Neuron (in vitro differentiated cells): ENCODE measurements at regions not wholly inside any gene's neighbourhood (a gene's known extent, or its start where the extent isn't known, plus 50 kb on each side); places are given as distances from the start of the nearest gene placed in this dataset.
"Not testable (repeated sequence)": the region's sequence is repeated elsewhere in the genome, so short reads cannot be mapped to it uniquely, and the experiment has no call there.

Experiments
- H2AFZ ChIP-seq: one replicate; pipeline ENCODE4 v1.6.1; 2013; ENCODE audit warnings: low read depth, mild to moderate bottlenecking, inconsistent platforms, low read length, moderate library complexity
- H3K27me3 ChIP-seq: one replicate; pipeline ENCODE4 v1.6.1; 2013; ENCODE audit warnings: low read length; ENCODE audit not compliant: insufficient read depth
- H3K36me3 ChIP-seq: one replicate; pipeline ENCODE4 v1.6.1; 2013; ENCODE audit warnings: low read length; ENCODE audit not compliant: insufficient read depth
- H3K4me1 ChIP-seq: one replicate; pipeline ENCODE4 v1.6.1; 2013; ENCODE audit warnings: low read length; ENCODE audit not compliant: insufficient read depth
- H3K4me3 ChIP-seq: 2 replicates; pipeline ENCODE4 v1.5.1; 2013; ENCODE audit warnings: mild to moderate bottlenecking, low read length, moderate library complexity
- H3K9me3 ChIP-seq: one replicate; pipeline ENCODE4 v1.6.1; 2013; ENCODE audit warnings: low read length

DNA sequence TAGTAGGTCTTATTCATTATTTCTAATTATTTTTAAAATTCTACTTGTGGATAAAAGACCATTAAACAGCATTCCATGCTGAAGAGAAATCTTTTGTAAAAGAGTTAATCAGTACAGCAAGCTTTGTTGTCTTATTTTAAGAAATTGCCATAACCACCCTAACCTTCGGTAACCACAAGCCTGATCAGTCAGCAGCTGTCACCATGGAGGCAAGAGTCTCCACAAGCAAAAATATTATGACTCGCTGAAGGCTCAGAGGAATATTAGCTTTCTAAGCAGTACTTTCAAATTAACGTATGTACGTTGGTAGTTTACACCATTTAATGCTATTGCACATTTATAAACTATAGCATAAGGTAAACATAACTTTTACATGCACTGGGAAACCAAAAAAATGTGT, 650.5 kb upstream of the LINC00305 start:
- Histone ChIP-seq H2AFZ (no peak overlapping the region), H3K9me3 (no peaks in the 10 kb centered on the region), H3K4me1 (no peaks in the 10 kb centered on the region), H3K27me3 (no peaks in the 10 kb centered on the region), H3K36me3 (no peaks in the 10 kb centered on the region), H3K4me3 (no peak overlapping the region)

DNA sequence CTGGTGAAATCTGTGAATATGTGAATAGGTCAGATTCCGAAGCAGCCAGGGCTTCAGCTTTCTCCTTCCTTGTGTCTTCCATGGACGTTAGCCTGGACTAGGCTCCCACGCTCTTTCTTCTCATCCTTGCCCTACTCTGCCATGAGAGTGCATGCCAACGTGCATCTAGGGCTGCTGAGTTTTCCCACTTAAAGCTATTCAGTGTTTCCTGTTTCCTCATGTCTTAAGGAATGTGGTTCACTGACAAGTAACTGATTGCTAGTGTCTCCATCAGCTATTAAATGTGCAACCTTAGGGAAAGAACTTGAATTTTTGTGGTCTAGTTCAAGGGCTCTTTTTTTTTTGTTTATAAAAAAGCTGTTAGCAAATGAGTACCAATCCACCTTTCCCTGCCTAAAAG, 642.3 kb upstream of the LINC00305 start:
- Histone ChIP-seq H3K4me1 (no peaks in the 10 kb centered on the region), H3K9me3 (no peaks in the 10 kb centered on the region), H3K27me3 (no peaks in the 10 kb centered on the region), H2AFZ (no peak overlapping the region), H3K4me3 (no peak overlapping the region), H3K36me3 (no peaks in the 10 kb centered on the region)

DNA sequence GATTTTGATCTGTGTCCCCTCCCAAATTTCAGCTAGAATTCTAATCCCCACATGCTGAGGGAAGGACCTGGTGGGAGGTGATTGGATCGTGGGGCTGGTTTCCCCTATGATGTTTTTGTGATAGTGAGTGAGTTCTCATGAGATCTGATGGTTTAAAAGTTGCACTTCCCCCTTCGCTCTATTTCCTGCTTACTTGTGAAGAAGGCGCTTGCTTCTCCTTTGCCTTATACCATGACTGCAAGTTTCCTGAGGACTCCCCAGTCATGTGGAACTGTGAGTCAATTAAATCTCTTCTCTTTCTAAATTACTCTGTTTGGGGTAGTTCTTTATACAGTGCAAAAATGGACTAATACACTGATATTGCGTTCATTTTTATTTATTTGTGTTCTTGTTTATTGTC, 636.8 kb upstream of the LINC00305 start:
- Histone ChIP-seq H3K4me1 (no peaks in the 10 kb centered on the region), H3K27me3 (no peaks in the 10 kb centered on the region), H3K9me3 (no peaks in the 10 kb centered on the region), H2AFZ (no peak overlapping the region), H3K36me3 (no peaks in the 10 kb centered on the region), H3K4me3 (no peak overlapping the region)

DNA sequence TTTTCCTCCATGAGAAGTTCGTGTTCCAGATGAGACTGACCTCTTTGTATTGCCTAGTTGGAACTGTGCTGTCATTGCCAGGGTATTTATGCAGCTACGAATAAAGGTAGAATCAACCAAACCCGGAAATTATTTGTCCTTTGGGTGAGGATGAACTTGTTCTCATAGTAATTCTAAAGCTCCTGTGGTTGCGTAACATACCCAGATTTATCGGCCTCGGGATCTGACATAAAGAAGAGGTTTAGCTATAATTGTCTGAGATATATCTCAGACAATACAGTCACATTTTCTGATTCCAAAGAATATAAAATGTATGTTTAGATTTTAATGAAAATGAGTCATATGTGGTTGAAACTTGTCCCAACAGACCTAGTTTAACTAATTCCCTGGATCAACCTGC, 628.7 kb upstream of the LINC00305 start:
- H3K4me3 ChIP-seq, result no peak overlapping the region
- H3K36me3 ChIP-seq, result no peaks in the 10 kb centered on the region
- no peak overlapping the region for H2AFZ ChIP-seq
- no peaks in the 10 kb centered on the region for H3K4me1 ChIP-seq
- H3K27me3 ChIP-seq, result no peaks in the 10 kb centered on the region
- peaks cover 2% of the 10 kb centered on the region for H3K9me3 ChIP-seq

DNA sequence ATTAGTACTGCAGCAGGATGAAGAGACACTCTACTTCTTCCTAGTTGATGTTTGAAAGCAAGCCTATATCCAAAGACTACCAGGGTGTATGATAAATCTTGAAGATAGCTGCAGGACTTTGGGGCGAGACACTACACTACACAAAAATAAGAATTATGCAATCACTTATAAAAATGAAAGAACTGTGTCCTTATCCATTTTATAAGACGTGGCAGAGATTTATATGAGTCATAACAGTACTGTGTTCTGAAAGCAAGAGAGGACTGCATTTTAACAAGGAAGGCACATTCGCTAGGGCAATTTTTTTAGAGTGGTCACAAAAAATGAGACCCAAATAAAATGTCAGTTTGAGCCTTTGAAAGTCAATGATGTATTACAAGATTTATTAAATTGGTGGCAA, 617.0 kb upstream of the LINC00305 start:
- no peaks in the 10 kb centered on the region for H3K4me1 ChIP-seq
- no peaks in the 10 kb centered on the region for H3K36me3 ChIP-seq
- H3K27me3 ChIP-seq, result no peaks in the 10 kb centered on the region
- no peak overlapping the region for H2AFZ ChIP-seq
- no peaks in the 10 kb centered on the region for H3K9me3 ChIP-seq
- no peak overlapping the region for H3K4me3 ChIP-seq

- Histone ChIP-seq H3K36me3 (no peaks in the 10 kb centered on the region), H3K9me3 (no peaks in the 10 kb centered on the region), H2AFZ (no peak overlapping the region), H3K4me3 (no peak overlapping the region), H3K4me1 (peaks cover 4% of the 10 kb centered on the region), H3K27me3 (no peaks in the 10 kb centered on the region)
Observed at GRCh38 chr18:64752707-64753106, 603.8 kb upstream of the LINC00305 start.

- Histone ChIP-seq H2AFZ (no peak overlapping the region), H3K9me3 (no peaks in the 10 kb centered on the region), H3K4me3 (no peak overlapping the region)
Observed at GRCh38 chr18:64749884-64750283, 601.0 kb upstream of the LINC00305 start.

GRCh38 chr18:64747803-64748202, 598.9 kb upstream of the LINC00305 start:
- no peaks in the 10 kb centered on the region for H3K27me3 ChIP-seq
- H3K4me3 ChIP-seq, result no peak overlapping the region
- no peak overlapping the region for H2AFZ ChIP-seq
- H3K36me3 ChIP-seq, result no peaks in the 10 kb centered on the region
- no peaks in the 10 kb centered on the region for H3K9me3 ChIP-seq
- peaks cover 2% of the 10 kb centered on the region for H3K4me1 ChIP-seq

More at GRCh38 chr18:64749884-64750283, 601.0 kb upstream of the LINC00305 start:
- peaks cover 4% of the 10 kb centered on the region for H3K4me1 ChIP-seq
- no peaks in the 10 kb centered on the region for H3K27me3 ChIP-seq
- no peaks in the 10 kb centered on the region for H3K36me3 ChIP-seq

- Histone ChIP-seq H2AFZ (no peak overlapping the region), H3K4me1 (no peaks in the 10 kb centered on the region), H3K36me3 (no peaks in the 10 kb centered on the region), H3K9me3 (no peaks in the 10 kb centered on the region), H3K4me3 (no peak overlapping the region), H3K27me3 (no peaks in the 10 kb centered on the region)
Observed at GRCh38 chr18:64742898-64743297, 594.0 kb upstream of the LINC00305 start.

GRCh38 chr18:64734063-64734462, 585.2 kb upstream of the LINC00305 start:
- H3K4me1 ChIP-seq, result no peaks in the 10 kb centered on the region
- no peaks in the 10 kb centered on the region for H3K36me3 ChIP-seq
- H3K27me3 ChIP-seq, result no peaks in the 10 kb centered on the region
- no peak overlapping the region for H2AFZ ChIP-seq
- no peaks in the 10 kb centered on the region for H3K9me3 ChIP-seq
- H3K4me3 ChIP-seq, result no peak overlapping the region

GRCh38 chr18:64725657-64726056, 576.8 kb upstream of the LINC00305 start:
- H2AFZ ChIP-seq, H3K27me3 ChIP-seq, H3K9me3 ChIP-seq, H3K4me1 ChIP-seq, H3K36me3 ChIP-seq, H3K4me3 ChIP-seq: not testable (repeated sequence)

DNA sequence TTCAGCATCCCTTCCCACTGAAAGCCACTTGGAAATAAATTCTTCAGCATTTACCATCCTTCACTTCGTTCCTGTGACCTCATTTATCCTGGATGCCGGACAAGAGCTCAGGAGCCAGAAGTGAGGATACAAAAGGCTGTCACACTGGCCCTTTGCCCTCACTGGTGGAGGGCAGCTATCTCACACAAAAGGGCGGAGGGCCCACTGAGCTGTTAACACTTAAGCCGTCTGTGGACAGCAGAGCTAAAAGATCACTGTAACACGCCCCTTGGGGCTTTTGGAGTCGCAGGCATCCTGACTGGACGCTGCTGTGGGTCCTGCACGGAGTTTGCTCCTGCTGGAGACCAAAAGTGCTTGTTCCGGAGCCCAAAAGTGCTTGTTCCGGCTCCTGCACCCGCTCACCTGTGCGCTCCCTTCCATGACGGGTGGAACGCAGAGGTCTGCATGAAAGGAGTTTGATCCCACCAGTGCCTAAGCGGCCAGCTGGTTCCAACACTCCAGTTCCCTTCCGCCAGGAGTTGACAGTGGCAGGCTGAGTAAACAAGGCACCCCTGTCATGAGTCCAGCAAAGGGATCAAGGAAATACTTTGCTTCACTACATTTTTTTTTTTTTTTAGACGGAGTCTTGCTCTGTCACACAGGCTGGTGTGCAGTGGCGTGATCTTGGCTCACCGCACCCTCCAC, 572.0 kb upstream of the LINC00305 start:
- Histone ChIP-seq H3K36me3 (no peaks in the 10 kb centered on the region), H3K4me1 (peaks cover 9% of the 10 kb centered on the region), H3K27me3 (no peaks in the 10 kb centered on the region), H3K9me3 (no peaks in the 10 kb centered on the region), H3K4me3 (no peak overlapping the region), H2AFZ (no peak overlapping the region)

DNA sequence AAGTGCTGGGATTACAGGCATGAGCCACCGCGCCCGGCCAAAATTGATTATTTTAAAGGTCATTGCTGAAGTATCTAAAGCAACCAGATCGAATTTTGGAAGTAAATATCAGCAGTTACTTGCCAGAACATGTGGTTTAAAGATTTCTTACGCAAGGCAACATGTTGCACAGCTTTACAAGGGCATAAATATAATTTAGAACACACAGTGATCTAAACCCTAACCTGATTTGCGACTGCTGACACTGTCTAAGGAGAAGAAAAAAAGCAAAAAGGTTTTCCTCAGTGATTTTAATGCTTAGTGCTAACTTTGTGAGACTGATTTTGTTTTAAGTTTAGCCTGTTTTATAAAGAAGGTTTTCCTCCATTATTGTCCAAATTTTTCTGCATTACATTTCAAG, 569.9 kb upstream of the LINC00305 start:
- Histone ChIP-seq H3K9me3 (no peaks in the 10 kb centered on the region), H3K4me3 (no peak overlapping the region), H3K27me3 (no peaks in the 10 kb centered on the region), H2AFZ (no peak overlapping the region), H3K4me1 (peaks cover 9% of the 10 kb centered on the region), H3K36me3 (no peaks in the 10 kb centered on the region)

GRCh38 chr18:64717026-64717425, 568.1 kb upstream of the LINC00305 start:
- H2AFZ ChIP-seq, result no peak overlapping the region
- H3K27me3 ChIP-seq, result no peaks in the 10 kb centered on the region
- H3K36me3 ChIP-seq, result no peaks in the 10 kb centered on the region
- H3K9me3 ChIP-seq, result no peaks in the 10 kb centered on the region
- no peak overlapping the region for H3K4me3 ChIP-seq
- H3K4me1 ChIP-seq, result peaks cover 9% of the 10 kb centered on the region
